ENCODE measurements at regions not wholly inside any gene's neighbourhood (a gene's known extent, or its start where the extent isn't known, plus 50 kb on each side); places are given as distances from the start of the nearest gene placed in this dataset.

GRCh38 chr3:86845726-86846125 lies 145.2 kb downstream of the VGLL3 start:
- no peak for TF ChIP-seq EZH2 (IDR thresholded peaks at IDR 0.05; ENCODE audit: insufficient read depth, poor library complexity, severe bottlenecking)
- TF ChIP-seq EZH2phosphoT487 (IDR thresholded peaks at IDR 0.05; ENCODE audit: insufficient read depth, low read depth) = no peak

Measured in GM23248 (cell line).